Neuron (in vitro differentiated cells): ENCODE measurements at regions not wholly inside any gene's neighbourhood (a gene's known extent, or its start where the extent isn't known, plus 50 kb on each side); places are given as distances from the start of the nearest gene placed in this dataset.
"Not testable (repeated sequence)": the region's sequence is repeated elsewhere in the genome, so short reads cannot be mapped to it uniquely, and the experiment has no call there.

Source experiments
- H2AFZ ChIP-seq: one replicate; pipeline ENCODE4 v1.6.1; 2013; ENCODE audit warnings: low read depth, mild to moderate bottlenecking, inconsistent platforms, low read length, moderate library complexity
- H3K27me3 ChIP-seq: one replicate; pipeline ENCODE4 v1.6.1; 2013; ENCODE audit warnings: low read length; ENCODE audit not compliant: insufficient read depth
- H3K36me3 ChIP-seq: one replicate; pipeline ENCODE4 v1.6.1; 2013; ENCODE audit warnings: low read length; ENCODE audit not compliant: insufficient read depth
- H3K4me1 ChIP-seq: one replicate; pipeline ENCODE4 v1.6.1; 2013; ENCODE audit warnings: low read length; ENCODE audit not compliant: insufficient read depth
- H3K4me3 ChIP-seq: 2 replicates; pipeline ENCODE4 v1.5.1; 2013; ENCODE audit warnings: mild to moderate bottlenecking, low read length, moderate library complexity
- H3K9me3 ChIP-seq: one replicate; pipeline ENCODE4 v1.6.1; 2013; ENCODE audit warnings: low read length

- no peak overlapping the region for H3K4me3 ChIP-seq
- H3K9me3 ChIP-seq, result no peaks in the 10 kb centered on the region
- H3K4me1 ChIP-seq, result no peaks in the 10 kb centered on the region
- no peak overlapping the region for H2AFZ ChIP-seq
- H3K27me3 ChIP-seq, result no peaks in the 10 kb centered on the region
- H3K36me3 ChIP-seq, result no peaks in the 10 kb centered on the region
These were observed 360.6 kb upstream of the C11orf87 start for GRCh38 chr11:109061394-109061793.

GRCh38 chr11:109062445-109062844, 359.5 kb upstream of the C11orf87 start:
- H3K4me1 ChIP-seq, result no peaks in the 10 kb centered on the region
- no peaks in the 10 kb centered on the region for H3K9me3 ChIP-seq
- no peak overlapping the region for H3K4me3 ChIP-seq
- H3K36me3 ChIP-seq, result no peaks in the 10 kb centered on the region
- H3K27me3 ChIP-seq, result no peaks in the 10 kb centered on the region
- no peak overlapping the region for H2AFZ ChIP-seq

- Histone ChIP-seq H3K9me3 (no peaks in the 10 kb centered on the region), H3K4me3 (no peak overlapping the region), H3K27me3 (no peaks in the 10 kb centered on the region), H2AFZ (no peak overlapping the region), H3K4me1 (no peaks in the 10 kb centered on the region), H3K36me3 (no peaks in the 10 kb centered on the region)
These were observed 359.1 kb upstream of the C11orf87 start for GRCh38 chr11:109062871-109063270.

- H3K27me3 ChIP-seq, H2AFZ ChIP-seq, H3K9me3 ChIP-seq, H3K4me1 ChIP-seq, H3K4me3 ChIP-seq, H3K36me3 ChIP-seq: not testable (repeated sequence)
These were observed 357.2 kb upstream of the C11orf87 start for GRCh38 chr11:109064618-109065311.

GRCh38 chr11:109071262-109071661, 350.7 kb upstream of the C11orf87 start:
- H3K36me3 ChIP-seq, result no peaks in the 10 kb centered on the region
- H3K4me3 ChIP-seq, result no peak overlapping the region
- H3K9me3 ChIP-seq, result no peaks in the 10 kb centered on the region
- no peak overlapping the region for H2AFZ ChIP-seq
- no peaks in the 10 kb centered on the region for H3K27me3 ChIP-seq
- H3K4me1 ChIP-seq, result no peaks in the 10 kb centered on the region

GRCh38 chr11:109071712-109072524, 350.1 kb upstream of the C11orf87 start:
- Histone ChIP-seq H3K36me3 (no peaks in the 10 kb centered on the region), H2AFZ (no peak overlapping the region), H3K9me3 (no peaks in the 10 kb centered on the region), H3K4me1 (no peaks in the 10 kb centered on the region), H3K4me3 (no peak overlapping the region), H3K27me3 (no peaks in the 10 kb centered on the region)

- Histone ChIP-seq H3K27me3 (no peaks in the 10 kb centered on the region), H2AFZ (no peak overlapping the region), H3K36me3 (no peaks in the 10 kb centered on the region), H3K4me1 (no peaks in the 10 kb centered on the region), H3K9me3 (no peaks in the 10 kb centered on the region), H3K4me3 (no peak overlapping the region)
These were observed 348.8 kb upstream of the C11orf87 start for GRCh38 chr11:109073032-109073822.

- H3K4me1 ChIP-seq, result no peaks in the 10 kb centered on the region
- no peak overlapping the region for H3K4me3 ChIP-seq
- no peaks in the 10 kb centered on the region for H3K36me3 ChIP-seq
- no peaks in the 10 kb centered on the region for H3K27me3 ChIP-seq
- H2AFZ ChIP-seq, result no peak overlapping the region
- H3K9me3 ChIP-seq, result no peaks in the 10 kb centered on the region
These were observed 346.0 kb upstream of the C11orf87 start for GRCh38 chr11:109075976-109076375.

- no peaks in the 10 kb centered on the region for H3K36me3 ChIP-seq
- no peak overlapping the region for H2AFZ ChIP-seq
- H3K4me1 ChIP-seq, result no peaks in the 10 kb centered on the region
- no peaks in the 10 kb centered on the region for H3K9me3 ChIP-seq
- no peaks in the 10 kb centered on the region for H3K27me3 ChIP-seq
- H3K4me3 ChIP-seq, result no peak overlapping the region
These were observed 345.1 kb upstream of the C11orf87 start for GRCh38 chr11:109076870-109077269.

- H3K9me3 ChIP-seq, result no peaks in the 10 kb centered on the region
- H3K27me3 ChIP-seq, result no peaks in the 10 kb centered on the region
- H3K36me3 ChIP-seq, result no peaks in the 10 kb centered on the region
- no peaks in the 10 kb centered on the region for H3K4me1 ChIP-seq
- no peak overlapping the region for H2AFZ ChIP-seq
- no peak overlapping the region for H3K4me3 ChIP-seq
These were observed 344.6 kb upstream of the C11orf87 start for GRCh38 chr11:109077291-109077920.

- Histone ChIP-seq H3K9me3 (no peaks in the 10 kb centered on the region), H3K4me1 (no peaks in the 10 kb centered on the region), H2AFZ (no peak overlapping the region), H3K4me3 (no peak overlapping the region), H3K27me3 (no peaks in the 10 kb centered on the region), H3K36me3 (no peaks in the 10 kb centered on the region)
These were observed 336.1 kb upstream of the C11orf87 start for GRCh38 chr11:109085708-109086373.

GRCh38 chr11:109086931-109087330, 335.1 kb upstream of the C11orf87 start:
- no peaks in the 10 kb centered on the region for H3K9me3 ChIP-seq
- H3K36me3 ChIP-seq, result no peaks in the 10 kb centered on the region
- no peaks in the 10 kb centered on the region for H3K27me3 ChIP-seq
- no peak overlapping the region for H3K4me3 ChIP-seq
- H2AFZ ChIP-seq, result no peak overlapping the region
- H3K4me1 ChIP-seq, result no peaks in the 10 kb centered on the region
